ENCODE measurements at regions not wholly inside any gene's neighbourhood (a gene's known extent, or its start where the extent isn't known, plus 50 kb on each side); places are given as distances from the start of the nearest gene placed in this dataset.

DNA sequence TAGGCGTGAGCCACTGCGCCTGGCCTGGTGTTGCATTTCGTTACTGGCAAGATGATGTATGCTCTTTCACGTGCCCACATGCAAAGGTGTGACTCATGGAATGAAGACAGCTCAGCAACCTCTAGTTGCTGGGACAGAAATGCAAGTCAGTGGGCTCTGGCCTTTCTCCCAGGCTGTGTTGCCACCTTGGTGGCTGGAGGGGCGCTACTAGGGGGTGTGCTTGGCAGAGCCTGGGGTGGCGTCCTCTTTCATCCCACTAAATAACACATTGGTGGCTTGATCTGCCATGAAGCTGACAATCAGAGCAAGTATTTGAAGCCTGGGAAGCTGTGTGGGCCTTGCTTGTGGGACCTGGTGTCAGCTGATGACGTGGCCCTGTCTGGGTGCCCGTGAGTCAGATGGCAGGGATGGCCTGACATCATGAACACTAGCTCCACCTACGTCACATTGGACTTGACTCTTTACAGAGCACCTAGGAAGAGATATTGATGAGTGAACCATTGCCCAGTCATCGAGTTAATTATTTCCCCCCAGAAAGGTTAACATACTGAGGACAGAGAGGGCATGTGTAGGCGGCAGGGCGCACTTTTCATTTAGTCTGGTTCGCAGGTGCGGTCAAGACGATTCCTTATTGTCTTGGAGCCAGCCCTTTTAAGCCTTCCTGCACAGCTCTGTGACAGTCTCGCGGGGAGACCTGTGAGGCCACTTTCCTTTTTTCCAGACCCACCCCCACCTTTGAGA is 154.2 kb downstream of the TM9SF2 start:
- Histone ChIP-seq H3K4me3 (no peak overlapping the region), H3K4me2 (no peak overlapping the region), H3K36me3 (no peaks in the 10 kb centered on the region), H3K9me3 (no peaks in the 10 kb centered on the region), H3K4me1 (peaks cover 26% of the 10 kb centered on the region), H3K27me3 (peaks cover 22% of the 10 kb centered on the region), H3K9ac (no peak overlapping the region), H3K27ac (no peak overlapping the region), H4K20me1 (peaks cover 6% of the 10 kb centered on the region; the same call in 1 of the 2 replicates)
- no peak for TF ChIP-seq Cebpa-rat (IDR thresholded peaks at IDR 0.05)

DNA sequence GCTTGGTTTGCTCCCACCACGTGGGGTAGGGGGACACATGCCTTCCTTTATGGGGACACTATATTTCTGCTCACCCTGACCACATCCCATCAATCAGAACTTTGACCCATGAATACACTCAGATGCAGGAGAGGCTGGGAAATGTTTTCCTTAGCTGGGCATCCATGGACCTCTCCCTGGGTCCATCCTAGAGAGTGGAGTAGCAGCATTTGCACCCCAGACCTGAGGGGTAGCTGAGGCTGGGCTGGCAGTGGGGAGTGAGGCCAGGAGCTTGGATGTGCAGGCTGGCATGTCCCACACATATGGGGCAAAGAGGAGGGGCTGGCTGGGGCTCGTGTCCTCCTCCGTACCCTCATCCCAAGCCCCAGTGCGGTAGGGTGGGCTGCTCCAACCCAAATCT is 152.8 kb downstream of the TM9SF2 start:
- Histone ChIP-seq H3K27me3 (peaks cover 20% of the 10 kb centered on the region), H3K27ac (no peak overlapping the region), H3K4me2 (no peak overlapping the region), H3K4me3 (no peak overlapping the region), H4K20me1 (peaks cover 6% of the 10 kb centered on the region; the same call in 1 of the 2 replicates), H3K4me1 (peaks cover 29% of the 10 kb centered on the region), H3K9ac (no peak overlapping the region), H3K9me3 (no peaks in the 10 kb centered on the region), H3K36me3 (no peaks in the 10 kb centered on the region)
- TF ChIP-seq Cebpa-rat (IDR thresholded peaks at IDR 0.05): no peak

DNA sequence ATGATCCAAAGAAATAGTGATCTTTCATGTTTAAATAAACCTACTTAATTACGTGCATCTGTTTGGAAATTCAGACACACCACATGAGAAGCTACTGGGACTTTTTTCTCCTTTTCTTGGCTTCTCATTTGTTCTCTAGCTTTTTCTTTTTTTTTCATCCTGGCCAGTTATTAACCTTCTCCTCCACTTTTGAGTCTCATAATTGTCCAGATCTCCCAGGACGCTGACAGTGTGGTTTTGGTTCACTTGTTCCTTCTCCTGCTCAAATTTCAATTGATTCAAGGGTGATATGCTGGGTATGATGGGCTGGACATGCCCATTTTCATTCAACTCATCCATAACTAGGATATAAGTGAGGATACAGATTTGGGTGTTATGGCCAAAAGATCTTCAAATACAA is 152.3 kb downstream of the TM9SF2 start:
- H3K4me2 ChIP-seq: no peak overlapping the region
- TF ChIP-seq Cebpa-rat (IDR thresholded peaks at IDR 0.05): no peak

DNA sequence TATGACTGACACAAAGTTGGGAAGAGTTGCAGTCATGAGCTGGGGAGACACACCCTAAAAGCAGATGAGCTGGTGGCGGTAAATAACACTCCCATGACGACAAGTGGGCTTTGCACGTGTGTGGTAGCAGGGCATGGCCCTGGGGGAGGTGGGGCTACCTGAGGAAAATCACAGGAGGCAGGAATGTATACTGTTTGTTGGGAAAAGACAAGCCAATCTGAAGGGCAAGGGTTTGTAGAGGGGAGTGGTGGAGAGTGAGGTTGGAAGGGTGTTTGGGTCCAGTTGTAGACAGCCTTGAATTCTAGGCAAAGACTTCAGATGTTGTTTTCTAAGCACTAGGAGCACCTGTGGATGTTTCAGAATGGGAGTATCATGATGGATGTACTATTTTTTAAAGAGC is 151.6 kb downstream of the TM9SF2 start:
- Histone ChIP-seq H3K27me3 (peaks cover 13% of the 10 kb centered on the region), H3K27ac (no peak overlapping the region), H3K36me3 (no peaks in the 10 kb centered on the region), H3K4me3 (no peak overlapping the region), H3K9ac (no peak overlapping the region), H4K20me1 (peaks cover 2% of the 10 kb centered on the region; the same call in 1 of the 2 replicates), H3K4me2 (no peak overlapping the region), H3K9me3 (no peaks in the 10 kb centered on the region), H3K4me1 (peaks cover 27% of the 10 kb centered on the region)
- TF ChIP-seq Cebpa-rat (IDR thresholded peaks at IDR 0.05): no peak

More for the DNA sequence above, 152.3 kb downstream of the TM9SF2 start:
- H3K9ac ChIP-seq: no peak overlapping the region
- H3K36me3 ChIP-seq: no peaks in the 10 kb centered on the region
- H3K4me3 ChIP-seq: no peak overlapping the region
- H4K20me1 ChIP-seq: peaks cover 6% of the 10 kb centered on the region; the same call in 1 of the 2 replicates
- no peak overlapping the region for H3K27ac ChIP-seq
- peaks cover 31% of the 10 kb centered on the region for H3K4me1 ChIP-seq
- H3K9me3 ChIP-seq: no peaks in the 10 kb centered on the region
- H3K27me3 ChIP-seq: peaks cover 19% of the 10 kb centered on the region

DNA sequence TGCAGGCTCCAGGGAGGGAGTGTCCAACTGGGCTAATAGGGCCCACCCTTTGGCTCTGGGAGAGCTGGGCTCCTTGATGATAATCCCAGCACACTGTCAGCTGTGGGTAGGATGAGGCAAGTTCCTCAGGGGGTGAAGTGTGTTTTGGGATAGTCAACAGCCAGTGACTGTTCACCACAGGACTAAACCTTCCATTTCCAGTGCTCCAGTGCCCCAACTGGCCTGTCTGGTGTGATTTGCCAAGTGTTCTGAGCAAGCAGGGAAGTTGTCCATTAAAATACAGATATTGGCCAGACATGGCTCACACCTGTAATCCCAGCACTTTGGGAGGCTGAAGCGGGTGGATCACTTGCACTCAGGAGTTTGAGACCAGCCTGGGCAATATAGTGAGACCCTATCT is 150.9 kb downstream of the TM9SF2 start:
- no peak for TF ChIP-seq Cebpa-rat (IDR thresholded peaks at IDR 0.05)
- H3K4me2 ChIP-seq: no peak overlapping the region
- no peaks in the 10 kb centered on the region for H3K9me3 ChIP-seq
- peaks cover 23% of the 10 kb centered on the region for H3K4me1 ChIP-seq
- H3K4me3 ChIP-seq: no peak overlapping the region
- no peaks in the 10 kb centered on the region for H3K36me3 ChIP-seq
- no peak overlapping the region for H3K27ac ChIP-seq
- H3K27me3 ChIP-seq: peaks cover 5% of the 10 kb centered on the region; the same call in 1 of the 2 replicates
- no peak overlapping the region for H3K9ac ChIP-seq
- no peaks in the 10 kb centered on the region for H4K20me1 ChIP-seq

DNA sequence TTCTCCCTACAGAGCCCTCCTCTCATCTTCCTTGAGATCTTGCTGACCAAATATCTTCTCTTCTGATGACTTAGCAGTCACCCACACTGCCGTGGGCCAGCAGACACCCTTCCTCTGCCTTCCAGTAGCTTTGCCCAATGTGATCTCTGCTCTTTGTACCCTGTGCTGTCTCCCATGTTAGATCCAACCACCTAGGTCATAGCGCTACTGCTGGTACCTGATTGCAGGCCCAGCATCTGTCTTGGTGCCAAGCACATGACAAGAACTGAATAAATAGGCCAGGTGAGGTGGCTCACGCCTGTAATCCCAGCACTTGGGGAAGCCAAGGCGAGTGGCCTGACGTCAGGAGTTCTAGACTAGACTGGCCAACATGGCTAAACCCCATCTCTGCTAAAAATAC is 149.7 kb downstream of the TM9SF2 start:
- Histone ChIP-seq H3K4me1 (peaks cover 14% of the 10 kb centered on the region), H4K20me1 (no peaks in the 10 kb centered on the region), H3K36me3 (no peaks in the 10 kb centered on the region), H3K27ac (no peak overlapping the region), H3K9ac (no peak overlapping the region), H3K4me2 (no peak overlapping the region), H3K4me3 (no peak overlapping the region), H3K27me3 (no peaks in the 10 kb centered on the region), H3K9me3 (no peaks in the 10 kb centered on the region)
- TF ChIP-seq Cebpa-rat (IDR thresholded peaks at IDR 0.05): no peak

DNA sequence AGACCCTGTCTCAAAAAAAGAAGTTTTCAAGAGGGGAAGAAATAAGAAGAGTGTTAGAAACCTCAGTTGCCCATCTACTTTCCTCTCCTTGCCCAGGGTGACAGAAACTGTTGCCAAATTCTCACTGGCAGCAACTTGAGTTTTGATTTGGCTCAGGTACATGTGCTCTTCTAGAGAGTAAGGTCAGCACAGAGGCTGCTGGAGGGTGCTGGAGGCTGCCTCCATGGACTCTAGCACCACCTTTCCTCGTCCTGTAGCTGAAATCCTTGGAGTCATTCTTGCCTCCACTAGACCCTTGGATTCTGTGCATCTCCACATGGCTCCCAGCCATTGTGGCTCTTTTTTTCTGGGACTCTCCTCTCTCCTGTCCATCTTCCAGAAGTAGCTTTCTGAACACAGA is 149.1 kb downstream of the TM9SF2 start:
- Histone ChIP-seq H3K27ac (no peak overlapping the region), H3K4me2 (no peak overlapping the region), H3K9ac (no peak overlapping the region), H3K27me3 (no peaks in the 10 kb centered on the region), H3K4me3 (no peak overlapping the region), H3K36me3 (no peaks in the 10 kb centered on the region), H3K4me1 (peaks cover 14% of the 10 kb centered on the region), H4K20me1 (no peaks in the 10 kb centered on the region), H3K9me3 (no peaks in the 10 kb centered on the region)
- TF ChIP-seq Cebpa-rat (IDR thresholded peaks at IDR 0.05): no peak

DNA sequence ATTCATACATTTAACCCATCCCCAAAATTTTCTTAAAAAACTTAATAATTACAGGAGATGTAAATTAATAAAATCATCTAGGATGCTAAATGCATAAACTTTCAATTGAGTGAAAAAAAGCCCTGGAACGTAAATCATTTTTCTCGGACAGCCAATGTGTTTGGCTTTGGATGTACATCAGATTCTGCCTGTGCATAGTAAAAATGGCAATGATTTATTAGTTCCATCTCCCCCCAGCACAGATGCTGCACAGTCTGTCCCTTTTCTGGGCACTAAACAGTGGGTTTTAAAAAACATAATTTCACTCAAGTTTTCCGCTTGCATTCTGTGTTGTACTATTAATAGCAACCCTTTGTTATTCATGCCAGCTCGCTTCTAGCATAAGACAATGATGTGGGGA is 147.7 kb downstream of the TM9SF2 start:
- peak overlapping the region; percentile 33 for H3K4me2 ChIP-seq
- H3K36me3 ChIP-seq: no peaks in the 10 kb centered on the region
- H3K9me3 ChIP-seq: no peaks in the 10 kb centered on the region
- H3K9ac ChIP-seq: no peak overlapping the region
- no peaks in the 10 kb centered on the region for H3K27me3 ChIP-seq
- peaks cover 14% of the 10 kb centered on the region for H3K4me1 ChIP-seq
- H4K20me1 ChIP-seq: no peaks in the 10 kb centered on the region
- TF ChIP-seq Cebpa-rat (IDR thresholded peaks at IDR 0.05): no peak
- no peak overlapping the region for H3K4me3 ChIP-seq
- H3K27ac ChIP-seq: no peak overlapping the region

DNA sequence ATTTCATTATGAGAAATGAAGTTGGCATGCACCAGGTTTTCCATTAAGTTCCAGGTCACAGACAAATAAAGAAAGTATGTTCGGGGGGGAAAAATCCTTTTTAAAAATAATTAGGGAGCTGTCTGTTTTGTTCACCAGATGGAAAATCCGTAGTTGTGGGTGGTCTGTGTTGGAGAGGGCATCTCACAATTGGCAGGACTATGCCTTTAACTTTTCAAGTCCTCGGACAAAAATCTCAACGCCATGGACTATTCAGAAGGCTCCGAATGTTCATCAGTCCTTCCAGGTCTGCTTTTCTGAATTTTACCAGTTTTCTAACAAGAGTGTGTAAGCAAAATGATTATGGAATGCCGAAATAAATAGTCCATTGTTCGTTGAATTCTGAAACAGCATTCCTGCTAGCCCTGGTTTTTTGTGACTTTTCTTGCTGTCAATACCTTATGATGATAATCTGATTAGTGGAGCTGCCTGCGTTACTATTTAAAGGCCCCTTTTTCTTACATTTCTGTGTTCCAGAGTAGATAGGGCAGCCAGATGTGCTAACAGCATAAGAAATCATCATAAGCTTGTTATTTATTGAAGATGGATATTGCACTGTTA is 146.9 kb downstream of the TM9SF2 start:
- H3K4me3 ChIP-seq: no peak overlapping the region
- no peak for TF ChIP-seq Cebpa-rat (IDR thresholded peaks at IDR 0.05)
- H3K27ac ChIP-seq: no peak overlapping the region
- H3K27me3 ChIP-seq: no peaks in the 10 kb centered on the region
- H3K9me3 ChIP-seq: no peaks in the 10 kb centered on the region
- H3K36me3 ChIP-seq: no peaks in the 10 kb centered on the region
- no peak overlapping the region for H3K9ac ChIP-seq
- no peaks in the 10 kb centered on the region for H4K20me1 ChIP-seq
- H3K4me2 ChIP-seq: no peak overlapping the region
- peaks cover 14% of the 10 kb centered on the region for H3K4me1 ChIP-seq

DNA sequence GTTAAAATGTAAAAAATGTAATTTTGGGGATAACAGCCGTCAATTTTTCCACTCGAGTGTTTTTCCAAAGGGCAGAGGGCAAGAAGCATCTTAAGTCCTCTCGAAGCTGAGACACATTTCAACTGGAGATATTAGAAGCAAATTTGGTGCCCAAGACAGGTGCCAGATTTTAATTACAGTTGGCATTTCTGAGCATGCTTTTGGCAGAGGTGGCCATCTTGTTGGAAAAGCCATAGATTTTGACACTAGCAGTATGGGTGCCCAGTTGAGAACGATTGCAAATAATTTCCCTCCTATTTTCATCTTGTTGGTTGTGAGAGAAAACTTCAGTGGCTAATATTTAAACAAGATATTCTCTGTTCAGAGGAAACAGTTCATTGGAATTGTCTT is 146.3 kb downstream of the TM9SF2 start:
- no peak overlapping the region for H3K9ac ChIP-seq

More for the DNA sequence above, 146.3 kb downstream of the TM9SF2 start:
- no peaks in the 10 kb centered on the region for H4K20me1 ChIP-seq
- no peaks in the 10 kb centered on the region for H3K9me3 ChIP-seq
- no peaks in the 10 kb centered on the region for H3K27me3 ChIP-seq
- TF ChIP-seq Cebpa-rat (IDR thresholded peaks at IDR 0.05): no peak
- H3K36me3 ChIP-seq: no peaks in the 10 kb centered on the region
- H3K27ac ChIP-seq: no peak overlapping the region
- no peak overlapping the region for H3K4me3 ChIP-seq
- H3K4me1 ChIP-seq: peaks cover 14% of the 10 kb centered on the region
- H3K4me2 ChIP-seq: no peak overlapping the region

Data from BLaER1 (cell line).